ENCODE measurements at regions not wholly inside any gene's neighbourhood (a gene's known extent, or its start where the extent isn't known, plus 50 kb on each side); places are given as distances from the start of the nearest gene placed in this dataset.
A peak's percentile ranks its signal among the peaks of the same experiment; 100 is the strongest.
"Not testable (repeated sequence)": the region's sequence is repeated elsewhere in the genome, so short reads cannot be mapped to it uniquely, and the experiment has no call there.

GRCh38 chr7:32816409-32816948, 75.1 kb downstream of the KBTBD2 start:
- DNase-seq, result not testable (repeated sequence)

- not testable (repeated sequence) for DNase-seq
These were observed 76.8 kb downstream of the KBTBD2 start for GRCh38 chr7:32814779-32815178.

GRCh38 chr7:32809871-32810270, 81.7 kb downstream of the KBTBD2 start:
- DNase-seq, result no peak

- no peak for DNase-seq
These were observed 82.2 kb downstream of the KBTBD2 start for GRCh38 chr7:32809347-32809746.

- no peak for DNase-seq
These were observed 88.0 kb downstream of the KBTBD2 start for GRCh38 chr7:32803406-32804141.

GRCh38 chr7:32802305-32802910, 89.2 kb downstream of the KBTBD2 start:
- no peak for DNase-seq

GRCh38 chr7:32793053-32793452, 98.5 kb downstream of the KBTBD2 start:
- not testable (repeated sequence) for DNase-seq

GRCh38 chr7:32790766-32791430, 100.7 kb downstream of the KBTBD2 start:
- peak; percentile 35 for DNase-seq

GRCh38 chr7:32789266-32789665, 102.3 kb downstream of the KBTBD2 start:
- DNase-seq, result not testable (repeated sequence)

GRCh38 chr7:32788174-32788573, 103.4 kb downstream of the KBTBD2 start:
- DNase-seq, result not testable (repeated sequence)

GRCh38 chr7:32785365-32785944, 106.1 kb downstream of the KBTBD2 start:
- DNase-seq, result not testable (repeated sequence)

GRCh38 chr7:32779895-32780294, 111.7 kb downstream of the KBTBD2 start:
- DNase-seq, result not testable (repeated sequence)

GRCh38 chr7:32779167-32779566, 112.4 kb downstream of the KBTBD2 start:
- no peak for DNase-seq

GRCh38 chr7:32777041-32777666, 114.4 kb downstream of the KBTBD2 start:
- peak; percentile 77 for DNase-seq

GRCh38 chr7:32776318-32776717, 115.2 kb downstream of the KBTBD2 start:
- DNase-seq, result not testable (repeated sequence)

GRCh38 chr7:32775809-32776208, 115.8 kb downstream of the KBTBD2 start:
- not testable (repeated sequence) for DNase-seq

- no peak for DNase-seq
These were observed 117.0 kb downstream of the KBTBD2 start for GRCh38 chr7:32774541-32774951.

GRCh38 chr7:32768866-32769510, 122.6 kb downstream of the KBTBD2 start:
- not testable (repeated sequence) for DNase-seq

- DNase-seq, result not testable (repeated sequence)
These were observed 123.2 kb downstream of the KBTBD2 start for GRCh38 chr7:32768338-32768737.

GRCh38 chr7:32765649-32766251, 125.8 kb downstream of the KBTBD2 start:
- not testable (repeated sequence) for DNase-seq

GRCh38 chr7:32765185-32765584, 126.4 kb downstream of the KBTBD2 start:
- no peak for DNase-seq

- DNase-seq, result no peak
These were observed 128.7 kb downstream of the KBTBD2 start for GRCh38 chr7:32762925-32763293.
